22Rv1 (cell line): ENCODE measurements at regions not wholly inside any gene's neighbourhood (a gene's known extent, or its start where the extent isn't known, plus 50 kb on each side); places are given as distances from the start of the nearest gene placed in this dataset.

ENCODE experiments used
- CTCF ChIP-seq: fragments of 450-650 bp; IDR thresholded peaks from 2 replicates; pipeline ENCODE4 v1.5.1; 2017; ENCODE audit warnings: mild to moderate bottlenecking
- ZFX ChIP-seq: fragments of 450-650 bp; IDR thresholded peaks from 2 replicates; pipeline ENCODE4 v1.6.1; 2017; ENCODE audit warnings: antibody characterized with exemption, borderline replicate concordance

GRCh38 chr13:30108216-30108912, 199.0 kb downstream of the KATNAL1 start:
- TF ChIP-seq CTCF: no peak
- TF ChIP-seq ZFX: no peak
